OCI-LY1 (cell line): ENCODE measurements at regions not wholly inside any gene's neighbourhood (a gene's known extent, or its start where the extent isn't known, plus 50 kb on each side); places are given as distances from the start of the nearest gene placed in this dataset.

Experiments
- EZH2 ChIP-seq: fragments of 200-600 bp; sonication (generic), shearing (Covaris generic); IDR thresholded peaks from 2 replicates; pipeline ENCODE4 v1.8.0; 2017; ENCODE audit warnings: borderline replicate concordance, mixed run types, mild to moderate bottlenecking, antibody characterized with exemption, low read length, moderate library complexity, mixed read lengths
- TF ChIP-seq, protein P1 (sequence below): fragments of 200-600 bp; sonication (generic), shearing (Covaris generic); IDR thresholded peaks from 2 replicates; pipeline ENCODE4 v1.5.1; 2017; ENCODE audit warnings: mild to moderate bottlenecking, antibody characterized with exemption, low read length, moderate library complexity, mixed read lengths

DNA sequence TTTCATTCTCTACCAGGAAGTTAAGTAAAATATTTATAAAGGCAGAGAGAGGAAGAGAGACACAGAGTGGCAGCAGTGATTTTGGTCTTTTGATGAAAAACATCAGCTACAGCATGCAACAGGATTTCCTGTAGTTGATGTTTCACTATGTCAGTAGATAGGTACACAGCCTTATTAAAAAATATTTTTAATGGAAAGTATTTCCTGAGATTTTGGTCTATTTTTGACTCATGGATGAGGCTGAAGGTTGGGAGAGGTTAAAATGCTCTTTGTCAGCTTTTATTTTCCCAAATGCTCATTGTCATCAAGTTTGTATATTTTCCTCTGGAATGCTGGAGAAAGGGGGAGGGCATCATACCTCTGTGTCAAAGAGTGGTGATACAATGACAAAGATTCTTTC lies 1112.5 kb downstream of the CBLN2 start:
- no peak for TF ChIP-seq EZH2
- TF ChIP-seq, protein P1, sequence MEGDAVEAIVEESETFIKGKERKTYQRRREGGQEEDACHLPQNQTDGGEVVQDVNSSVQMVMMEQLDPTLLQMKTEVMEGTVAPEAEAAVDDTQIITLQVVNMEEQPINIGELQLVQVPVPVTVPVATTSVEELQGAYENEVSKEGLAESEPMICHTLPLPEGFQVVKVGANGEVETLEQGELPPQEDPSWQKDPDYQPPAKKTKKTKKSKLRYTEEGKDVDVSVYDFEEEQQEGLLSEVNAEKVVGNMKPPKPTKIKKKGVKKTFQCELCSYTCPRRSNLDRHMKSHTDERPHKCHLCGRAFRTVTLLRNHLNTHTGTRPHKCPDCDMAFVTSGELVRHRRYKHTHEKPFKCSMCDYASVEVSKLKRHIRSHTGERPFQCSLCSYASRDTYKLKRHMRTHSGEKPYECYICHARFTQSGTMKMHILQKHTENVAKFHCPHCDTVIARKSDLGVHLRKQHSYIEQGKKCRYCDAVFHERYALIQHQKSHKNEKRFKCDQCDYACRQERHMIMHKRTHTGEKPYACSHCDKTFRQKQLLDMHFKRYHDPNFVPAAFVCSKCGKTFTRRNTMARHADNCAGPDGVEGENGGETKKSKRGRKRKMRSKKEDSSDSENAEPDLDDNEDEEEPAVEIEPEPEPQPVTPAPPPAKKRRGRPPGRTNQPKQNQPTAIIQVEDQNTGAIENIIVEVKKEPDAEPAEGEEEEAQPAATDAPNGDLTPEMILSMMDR = no peak
